H54 (cell line): ENCODE measurements at regions not wholly inside any gene's neighbourhood (a gene's known extent, or its start where the extent isn't known, plus 50 kb on each side); places are given as distances from the start of the nearest gene placed in this dataset.

Experiments
- DNase-seq: peaks from one replicate; pipeline ENCODE4 v3.0.0; 2011; ENCODE audit warnings: low spot score, mixed read lengths; ENCODE audit not compliant: insufficient read length
- FAIRE-seq: peaks from 3 replicates; lab custom pipeline; 2011; peaks lifted over from hg19 to GRCh38; lab: Jason Lieb, UNC
- POLR2A ChIP-seq: IDR thresholded peaks from 2 replicates; pipeline ENCODE4 v1.6.1; 2011; ENCODE audit warnings: low read depth, mild to moderate bottlenecking, low read length

GRCh38 chr4:123701131-123701575, 304.6 kb downstream of the SPRY1 start:
- DNase-seq, result no peak
- no peak for FAIRE-seq

GRCh38 chr4:123705419-123705818, 308.8 kb downstream of the SPRY1 start:
- FAIRE-seq (no peak), DNase-seq (no peak)
- TF ChIP-seq POLR2A, result no peak

More at GRCh38 chr4:123701131-123701575, 304.6 kb downstream of the SPRY1 start:
- no peak for TF ChIP-seq POLR2A

- FAIRE-seq (no peak), DNase-seq (no peak)
- no peak for TF ChIP-seq POLR2A
Observed at GRCh38 chr4:123706973-123707372, 310.4 kb downstream of the SPRY1 start.

GRCh38 chr4:123708902-123709301, 312.3 kb downstream of the SPRY1 start:
- no peak for TF ChIP-seq POLR2A
- FAIRE-seq (no peak), DNase-seq (no peak)

GRCh38 chr4:123709336-123709735, 312.7 kb downstream of the SPRY1 start:
- FAIRE-seq (no peak), DNase-seq (no peak)
- TF ChIP-seq POLR2A, result no peak

GRCh38 chr4:123731035-123731434, 334.4 kb downstream of the SPRY1 start:
- TF ChIP-seq POLR2A, result no peak
- DNase-seq, result no peak
- no peak for FAIRE-seq

- no peak for FAIRE-seq
Observed at GRCh38 chr4:123737156-123737555, 340.6 kb downstream of the SPRY1 start.

GRCh38 chr4:123739806-123740205, 343.2 kb downstream of the SPRY1 start:
- no peak for FAIRE-seq
- DNase-seq, result no peak
- TF ChIP-seq POLR2A, result no peak

More at GRCh38 chr4:123737156-123737555, 340.6 kb downstream of the SPRY1 start:
- no peak for DNase-seq
- TF ChIP-seq POLR2A, result no peak

GRCh38 chr4:123740236-123740635, 343.6 kb downstream of the SPRY1 start:
- FAIRE-seq (no peak), DNase-seq (no peak)
- TF ChIP-seq POLR2A, result no peak

GRCh38 chr4:123741906-123742305, 345.3 kb downstream of the SPRY1 start:
- FAIRE-seq (no peak), DNase-seq (no peak)
- no peak for TF ChIP-seq POLR2A

- no peak for FAIRE-seq
- TF ChIP-seq POLR2A, result no peak
- DNase-seq, result no peak
Observed at GRCh38 chr4:123743848-123744247, 347.3 kb downstream of the SPRY1 start.

- DNase-seq, result no peak
- no peak for FAIRE-seq
- TF ChIP-seq POLR2A, result no peak
Observed at GRCh38 chr4:123744664-123745290, 348.2 kb downstream of the SPRY1 start.

GRCh38 chr4:123747016-123747415, 350.4 kb downstream of the SPRY1 start:
- no peak for TF ChIP-seq POLR2A
- FAIRE-seq, result no peak
- DNase-seq, result no peak

- no peak for DNase-seq
- no peak for FAIRE-seq
Observed at GRCh38 chr4:123748806-123749205, 352.2 kb downstream of the SPRY1 start.

GRCh38 chr4:123749383-123749782, 352.8 kb downstream of the SPRY1 start:
- FAIRE-seq, result no peak
- no peak for TF ChIP-seq POLR2A
- DNase-seq, result no peak

More at GRCh38 chr4:123748806-123749205, 352.2 kb downstream of the SPRY1 start:
- no peak for TF ChIP-seq POLR2A
